Lower leg skin (tissue), 3 donors: ENCODE measurements at regions not wholly inside any gene's neighbourhood (a gene's known extent, or its start where the extent isn't known, plus 50 kb on each side); places are given as distances from the start of the nearest gene placed in this dataset.

Experiments
- CTCF ChIP-seq, 3 donors: fragments of 450-650 bp; IDR thresholded peaks; one replicate each; pipeline ENCODE4 v1.5.1; 2016; ENCODE audit warnings: antibody characterized with exemption in 3 of 3, mild to moderate bottlenecking in 3 of 3, moderate library complexity in 2 of 3
- POLR2A ChIP-seq, 2 donors: fragments of 450-650 bp; IDR thresholded peaks; one replicate each; pipeline ENCODE4 v1.6.1; 2016 to 2017; ENCODE audit warnings: antibody characterized with exemption in 2 of 2, mild to moderate bottlenecking in 1 of 2, moderate library complexity in 1 of 2

- TF ChIP-seq POLR2A (IDR thresholded peaks at IDR 0.05), result no peak
- TF ChIP-seq CTCF (IDR thresholded peaks at IDR 0.05), result no peak
These were observed 1522.6 kb downstream of the FAM181B start for GRCh38 chr11:81211050-81211449.
